ENCODE measurements at regions not wholly inside any gene's neighbourhood (a gene's known extent, or its start where the extent isn't known, plus 50 kb on each side); places are given as distances from the start of the nearest gene placed in this dataset.
"Not testable (repeated sequence)": the region's sequence is repeated elsewhere in the genome, so short reads cannot be mapped to it uniquely, and the experiment has no call there.

DNA sequence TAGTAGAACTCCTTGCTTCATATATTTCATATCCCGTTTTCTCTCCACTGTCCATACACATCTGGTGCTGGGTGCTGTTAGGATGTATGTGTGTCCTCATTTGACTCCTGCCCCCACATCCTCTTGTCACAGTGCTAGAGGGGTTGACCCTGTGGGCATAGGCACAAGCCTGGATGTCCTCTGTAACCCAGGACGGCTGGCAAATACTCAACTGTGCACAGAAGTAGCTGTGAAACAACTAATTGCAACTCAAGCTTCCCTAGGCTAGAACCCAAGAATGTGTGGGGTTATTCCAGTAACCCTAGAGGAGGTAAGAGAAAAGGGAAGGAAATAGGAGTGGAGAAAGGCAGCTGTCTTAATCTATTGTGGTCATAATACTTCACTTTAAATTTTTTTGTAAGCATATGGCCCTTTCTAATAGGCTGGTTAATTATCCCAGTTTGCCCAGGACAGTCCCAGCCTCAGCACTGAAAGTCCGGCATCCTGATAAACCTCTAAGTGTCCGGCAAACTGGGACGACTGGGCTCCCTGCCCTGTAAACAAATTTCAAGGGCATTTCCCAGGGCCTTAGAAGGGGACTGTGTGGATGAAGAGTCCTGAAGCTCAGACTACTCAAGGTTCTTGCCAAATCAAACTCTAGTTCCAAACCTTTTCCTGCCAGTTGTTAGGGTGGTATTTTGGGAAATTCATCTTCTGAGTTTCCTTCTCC, 283.2 kb upstream of the CELF2 start:
- no peak for FAIRE-seq

DNA sequence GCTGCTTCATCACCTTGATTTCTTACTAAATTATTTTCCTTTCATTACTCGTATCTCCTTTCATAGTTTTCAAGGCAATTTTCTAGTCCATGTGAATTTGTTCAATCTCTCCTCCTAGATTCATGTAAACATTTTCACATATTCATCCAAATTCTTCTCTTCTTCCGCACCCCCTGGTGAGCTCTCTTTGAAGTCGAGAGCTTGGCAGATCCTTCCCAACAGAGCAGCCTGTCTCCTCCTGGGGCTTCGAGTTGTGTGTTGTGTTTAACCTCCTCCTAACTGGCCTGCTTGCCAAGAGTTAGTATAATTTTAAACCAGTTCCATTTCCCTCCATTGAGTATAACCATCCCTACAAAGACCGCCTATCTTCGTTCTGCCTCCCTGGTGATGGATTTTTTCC, 272.4 kb upstream of the CELF2 start:
- FAIRE-seq = no peak

DNA sequence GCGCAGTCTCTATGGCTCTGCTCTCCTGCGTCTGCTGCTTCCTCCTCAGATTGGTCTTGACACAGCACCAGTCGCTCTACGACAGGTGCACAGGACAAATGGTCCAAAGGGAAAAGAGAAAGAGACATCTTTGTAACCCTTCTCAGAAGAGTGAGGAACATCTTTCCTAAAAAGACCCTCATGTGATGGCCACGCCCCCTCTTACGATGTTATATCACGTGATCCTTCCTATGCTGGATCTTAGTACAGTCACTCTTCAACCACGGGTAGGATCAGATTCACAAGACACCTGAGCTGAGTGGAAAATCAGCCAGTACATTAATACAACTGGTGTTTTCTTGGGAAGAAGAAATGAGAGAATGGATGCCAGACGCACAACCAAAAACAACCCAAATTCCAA, 262.2 kb upstream of the CELF2 start:
- no peak for FAIRE-seq

DNA sequence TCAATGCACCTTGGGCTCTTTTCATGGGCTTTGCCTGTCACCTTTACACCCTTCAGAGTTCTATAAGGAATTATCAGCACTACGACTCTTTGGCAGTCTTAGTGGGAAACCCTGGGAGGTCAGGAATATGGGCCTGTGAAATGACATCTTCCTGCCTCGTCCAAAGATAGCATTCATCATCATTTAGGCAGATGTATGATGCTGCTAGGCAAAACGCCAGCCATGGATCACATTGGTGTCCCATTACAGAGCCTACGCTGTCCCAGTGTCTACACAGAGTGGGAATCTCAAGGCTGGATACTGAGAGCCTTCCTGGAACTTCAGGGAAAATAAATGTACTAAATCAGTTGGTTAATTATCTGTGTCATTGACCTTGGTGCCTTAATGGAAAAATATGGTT, 259.4 kb upstream of the CELF2 start:
- no peak for FAIRE-seq

DNA sequence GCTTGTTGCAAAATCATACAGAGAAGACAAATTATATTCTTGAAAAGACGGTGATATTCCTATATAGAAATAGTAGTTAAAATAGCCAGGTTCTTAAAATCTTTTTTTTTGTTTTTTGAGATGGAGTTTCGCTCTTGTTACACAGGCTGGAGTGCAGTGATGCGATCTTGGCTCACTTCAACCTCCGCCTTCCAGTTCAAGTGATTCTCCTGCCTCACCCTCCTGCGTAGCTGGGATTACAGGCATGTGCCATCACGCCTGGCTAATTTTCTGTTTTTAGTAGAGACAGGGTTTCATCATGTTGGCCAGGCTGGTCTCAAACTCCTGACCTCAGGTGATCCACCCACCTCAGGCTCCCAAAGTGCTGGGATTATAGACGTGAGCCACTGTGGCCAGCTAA, 257.9 kb upstream of the CELF2 start:
- not testable (repeated sequence) for FAIRE-seq

DNA sequence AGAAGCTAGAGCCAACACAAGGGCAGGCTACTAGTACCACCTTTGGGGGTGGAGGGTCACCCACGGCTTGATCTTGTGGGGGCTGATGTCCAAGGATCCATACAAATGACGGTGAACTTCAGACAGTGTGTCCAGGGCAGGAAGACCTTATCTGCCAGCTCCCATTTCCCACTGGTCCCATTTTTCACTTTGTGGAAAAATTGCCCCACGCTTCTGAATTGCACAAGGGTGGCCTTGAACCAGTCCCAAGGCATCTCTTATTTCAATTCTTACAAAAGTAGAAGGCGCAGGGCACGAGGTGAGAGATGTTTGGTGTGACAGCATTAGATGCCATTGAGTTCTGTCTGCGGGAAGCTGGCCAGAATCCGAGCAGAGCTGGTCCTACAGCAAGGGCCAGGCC, 252.7 kb upstream of the CELF2 start:
- FAIRE-seq = no peak

DNA sequence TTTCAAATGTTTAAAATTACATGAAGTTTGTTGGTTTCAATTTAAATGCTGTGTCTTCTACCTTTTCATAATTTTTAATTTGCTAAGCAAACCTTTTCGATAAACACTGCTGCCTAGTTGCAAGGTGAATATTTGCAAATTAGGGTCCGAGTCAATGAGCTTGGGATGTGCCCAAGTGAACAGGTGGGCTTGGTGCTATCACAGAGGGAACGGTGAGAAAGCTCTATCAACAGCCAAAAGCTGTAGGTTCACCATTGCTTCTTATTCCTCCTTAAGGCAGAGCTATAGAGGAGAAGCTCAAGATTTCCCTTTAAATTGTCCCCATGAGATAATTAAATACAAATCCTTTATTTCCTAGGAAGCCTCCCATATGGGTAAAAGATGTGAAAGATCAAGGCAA, 245.3 kb upstream of the CELF2 start:
- FAIRE-seq = no peak

DNA sequence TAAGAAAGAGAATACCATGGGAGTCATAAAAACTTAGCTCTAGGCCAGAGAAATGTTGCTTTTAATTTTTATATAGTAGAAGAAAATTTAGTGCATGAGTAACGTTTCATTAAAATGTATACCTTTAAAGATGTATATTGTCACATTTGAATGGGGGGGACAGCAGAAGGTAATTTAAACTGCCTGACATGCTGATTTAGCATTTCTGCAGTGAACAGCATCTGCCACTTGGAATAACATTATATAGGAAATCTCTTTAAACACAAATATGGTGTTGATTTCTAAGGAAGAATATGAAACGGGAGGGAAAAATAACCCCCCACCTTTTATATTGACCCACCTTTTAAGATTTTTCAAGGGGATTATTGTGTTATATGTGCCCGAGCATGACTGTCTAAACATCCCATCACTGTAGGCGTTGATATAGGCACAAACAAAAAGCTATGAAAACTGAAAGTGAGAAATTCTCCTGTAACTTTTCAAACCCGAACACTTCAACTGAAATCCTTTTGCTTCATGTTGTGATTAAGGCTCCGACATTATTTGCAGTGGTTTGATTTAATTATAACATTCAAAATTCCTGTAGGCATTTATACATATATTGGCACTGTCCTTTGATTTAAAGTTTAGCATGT, 244.7 kb upstream of the CELF2 start:
- FAIRE-seq = no peak

DNA sequence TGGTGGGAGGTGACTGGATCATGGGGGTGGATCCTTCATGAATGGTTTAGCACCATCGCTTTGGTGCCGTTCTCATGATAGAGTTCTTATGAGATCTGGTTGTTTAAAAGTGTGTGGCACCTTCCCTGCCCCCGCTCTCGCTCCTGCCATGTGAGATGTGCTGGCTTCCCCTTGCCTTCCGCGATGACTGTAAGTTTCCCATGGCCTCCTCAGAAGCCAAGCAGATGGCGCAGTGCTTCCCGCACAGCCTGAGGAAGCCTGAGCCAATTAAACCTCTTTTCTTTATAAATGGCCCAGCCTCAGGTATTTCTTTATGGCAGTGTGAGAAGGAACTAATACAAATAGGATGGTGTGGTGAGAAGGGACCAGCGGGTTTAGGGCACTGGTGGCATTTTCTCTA, 243.3 kb upstream of the CELF2 start:
- no peak for FAIRE-seq

DNA sequence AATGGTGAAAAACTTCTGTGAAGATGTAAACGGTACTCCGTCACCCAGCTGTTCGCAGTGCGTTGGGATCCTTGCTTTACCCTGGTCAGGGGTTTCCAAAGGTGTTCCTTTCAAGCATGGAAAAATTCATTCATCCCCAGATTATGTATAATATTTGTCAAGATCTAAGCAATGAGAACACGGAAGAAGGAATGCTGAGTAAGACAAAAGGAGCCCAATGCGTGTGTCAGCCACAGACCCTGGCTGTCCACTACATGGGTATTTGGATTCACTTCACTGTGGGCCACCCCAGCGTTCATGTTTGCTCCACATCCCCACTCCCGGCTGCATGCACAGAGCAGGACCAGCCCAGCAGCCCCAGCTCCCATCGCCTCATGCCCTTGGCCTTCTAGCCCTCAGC, 241.3 kb upstream of the CELF2 start:
- no peak for FAIRE-seq

DNA sequence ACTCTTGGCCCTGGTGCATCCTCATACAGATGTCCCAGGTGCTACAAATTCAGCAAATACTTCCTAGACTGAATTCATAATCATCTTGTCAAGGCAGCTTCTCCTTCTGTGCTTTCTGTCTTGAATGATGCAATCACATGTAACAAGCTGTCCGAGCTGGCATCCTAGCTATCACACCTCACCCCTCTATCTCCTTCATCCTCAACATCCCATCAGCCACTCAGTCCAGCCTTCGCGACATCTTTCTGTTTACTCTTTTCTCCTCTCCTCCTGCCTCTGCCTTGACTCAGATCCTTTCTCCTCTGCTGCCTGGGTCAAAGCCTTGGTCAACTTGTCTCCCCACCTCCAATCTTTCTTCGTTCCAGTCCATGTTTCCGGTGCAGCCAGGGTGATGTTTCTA, 240.4 kb upstream of the CELF2 start:
- FAIRE-seq = no peak

DNA sequence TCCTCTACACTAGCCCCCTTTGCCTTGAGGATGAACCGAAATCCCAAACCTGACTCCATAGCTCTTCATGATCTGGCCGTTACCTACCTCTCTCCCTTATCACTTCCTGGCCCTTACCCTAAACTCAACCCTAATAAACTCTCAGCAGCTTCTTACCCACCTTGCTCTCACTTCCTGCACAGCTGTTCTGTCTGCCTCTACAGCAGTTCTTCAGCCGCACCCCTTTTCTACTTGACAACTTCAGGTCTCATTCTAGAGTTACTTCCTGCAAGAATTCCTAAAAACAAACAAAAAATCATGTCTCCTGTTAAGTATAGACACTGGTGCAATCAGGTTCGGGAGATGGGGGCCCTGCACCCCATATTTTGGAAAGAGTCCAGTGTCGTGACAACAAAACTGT, 239.9 kb upstream of the CELF2 start:
- FAIRE-seq = no peak

DNA sequence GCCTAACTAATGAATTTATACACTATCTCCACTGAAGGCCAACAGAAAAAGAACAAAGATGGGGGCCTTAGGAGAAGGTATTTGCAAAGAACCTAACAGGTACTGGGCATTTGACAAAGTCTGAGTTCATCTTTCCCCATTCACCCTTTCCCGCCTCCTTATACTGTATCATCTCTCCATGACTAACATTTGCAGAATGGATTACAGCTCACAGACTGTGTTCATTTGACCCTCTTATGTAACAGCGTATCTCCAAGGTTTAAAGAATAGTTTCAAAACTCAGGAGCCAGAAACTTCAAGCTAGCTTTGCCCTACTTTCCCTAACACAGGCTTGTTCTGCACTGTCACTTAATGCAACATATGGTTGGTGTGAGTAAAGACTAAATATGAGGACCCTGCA, 238.7 kb upstream of the CELF2 start:
- no peak for FAIRE-seq

DNA sequence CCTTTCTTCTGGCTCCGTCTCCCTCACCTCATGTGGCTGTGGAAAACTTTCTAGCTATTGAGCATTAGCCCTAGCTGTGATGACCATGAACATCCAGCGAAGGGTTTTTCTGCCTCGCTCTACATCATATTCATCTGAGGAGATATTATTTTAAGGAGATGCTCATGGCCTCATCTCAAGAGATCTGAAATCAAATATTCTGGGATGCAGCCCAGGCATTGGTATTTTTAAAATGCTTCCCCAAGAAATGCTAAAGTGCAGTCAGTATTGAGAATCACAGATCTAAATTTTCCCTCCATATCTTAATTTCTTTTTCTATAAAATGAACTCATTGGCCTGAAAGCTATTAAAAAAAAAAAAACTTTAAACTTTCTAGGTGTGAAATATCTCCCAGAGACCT, 238.2 kb upstream of the CELF2 start:
- FAIRE-seq = no peak

DNA sequence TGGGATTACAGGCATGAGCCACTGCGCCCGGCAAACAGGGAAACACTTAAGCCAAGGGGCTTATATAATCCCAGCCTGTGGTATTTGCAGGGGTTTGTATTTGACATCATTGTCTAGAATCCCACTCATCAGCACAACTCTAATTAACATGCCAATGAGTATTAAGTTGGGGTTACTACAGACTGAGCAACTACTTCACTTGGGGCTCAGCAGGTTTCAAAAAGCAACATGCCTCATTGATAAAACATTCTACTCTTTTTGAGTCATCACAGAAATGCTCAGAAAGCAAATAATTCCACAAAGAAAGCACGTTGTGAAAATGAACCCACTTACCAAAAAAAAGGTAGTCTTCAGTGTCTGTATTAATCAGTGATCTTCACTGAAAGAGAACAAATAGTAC, 236.9 kb upstream of the CELF2 start:
- no peak for FAIRE-seq

DNA sequence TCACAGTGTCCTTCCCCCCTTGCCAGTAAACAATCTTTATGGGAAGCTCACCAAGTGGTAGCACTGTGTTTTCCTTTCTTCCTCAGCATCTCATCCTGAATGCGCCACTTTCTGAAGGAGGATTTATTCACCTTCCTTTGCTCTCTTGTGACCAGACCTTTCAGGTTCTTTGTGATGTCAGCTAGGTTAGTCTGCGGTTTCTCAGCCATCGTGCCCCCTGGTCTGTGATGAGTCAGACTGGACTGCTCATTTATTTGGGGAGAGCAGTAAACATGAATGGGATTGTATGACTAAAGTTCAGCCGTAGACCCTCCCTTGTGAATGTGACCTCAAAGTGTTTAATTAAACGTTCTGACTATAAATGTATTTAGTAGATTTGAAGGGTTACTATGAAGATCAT, 235.1 kb upstream of the CELF2 start:
- FAIRE-seq = no peak

DNA sequence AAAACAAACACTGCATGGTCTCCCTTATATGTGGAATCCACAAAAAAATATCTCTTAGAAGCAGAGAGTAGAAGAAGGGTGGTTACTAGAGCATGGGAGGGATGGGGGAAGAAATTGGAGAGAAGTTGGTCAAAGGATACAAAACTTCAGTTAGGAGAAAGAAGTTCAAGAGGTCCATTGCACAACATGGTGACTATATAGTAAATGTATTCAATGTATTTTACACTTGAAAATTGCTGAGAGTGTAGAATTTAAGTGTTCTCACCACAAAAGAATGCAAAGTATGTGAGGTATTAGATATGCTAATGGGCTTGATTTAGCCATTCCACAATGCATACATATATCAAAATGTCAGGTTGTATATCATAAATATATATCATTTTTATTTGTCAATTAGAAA, 232.0 kb upstream of the CELF2 start:
- no peak for FAIRE-seq

DNA sequence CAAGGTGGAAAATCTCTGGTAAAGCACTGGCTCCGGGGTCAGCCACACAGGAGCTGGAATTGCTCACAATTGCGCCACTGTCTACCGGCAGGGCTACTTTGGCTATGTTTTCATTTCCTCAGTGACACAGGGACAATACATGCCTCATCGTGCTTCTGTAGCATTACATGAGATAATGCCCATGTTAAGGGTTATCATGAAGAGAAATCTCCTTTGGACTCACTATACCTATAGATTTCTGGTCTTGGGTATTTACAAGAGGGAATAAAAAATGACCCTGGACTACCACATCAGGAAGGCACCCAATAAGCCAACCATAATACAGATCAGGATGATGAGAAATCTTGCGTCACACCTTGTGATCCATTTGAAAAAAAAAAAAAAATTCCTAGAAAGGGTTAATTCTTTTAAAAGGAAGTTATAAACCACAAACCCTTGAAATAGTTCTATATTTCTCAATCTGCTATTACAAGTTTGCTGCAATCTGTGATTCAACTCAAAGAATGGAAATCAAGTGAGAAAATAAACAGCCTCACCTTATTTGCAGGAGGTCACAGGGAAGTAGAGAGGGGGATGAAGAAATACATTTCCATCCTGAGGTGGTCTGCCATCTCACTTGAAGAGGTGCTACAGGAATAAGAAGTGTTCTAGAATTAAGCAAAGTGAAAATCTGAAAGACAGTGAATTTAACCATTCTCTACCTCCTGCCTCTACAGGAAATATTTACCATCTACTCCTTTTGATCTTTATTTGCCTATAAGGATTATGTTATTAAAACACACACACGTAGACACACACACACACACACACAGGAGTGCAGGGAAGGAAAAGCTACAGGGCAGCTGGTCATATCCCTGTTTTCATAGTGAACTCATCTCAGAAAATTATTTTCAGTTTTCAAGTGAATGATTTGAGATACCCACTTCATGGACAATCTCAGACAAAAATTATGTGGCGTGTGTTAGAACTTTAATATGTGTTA, 231.3 kb upstream of the CELF2 start:
- FAIRE-seq = no peak

DNA sequence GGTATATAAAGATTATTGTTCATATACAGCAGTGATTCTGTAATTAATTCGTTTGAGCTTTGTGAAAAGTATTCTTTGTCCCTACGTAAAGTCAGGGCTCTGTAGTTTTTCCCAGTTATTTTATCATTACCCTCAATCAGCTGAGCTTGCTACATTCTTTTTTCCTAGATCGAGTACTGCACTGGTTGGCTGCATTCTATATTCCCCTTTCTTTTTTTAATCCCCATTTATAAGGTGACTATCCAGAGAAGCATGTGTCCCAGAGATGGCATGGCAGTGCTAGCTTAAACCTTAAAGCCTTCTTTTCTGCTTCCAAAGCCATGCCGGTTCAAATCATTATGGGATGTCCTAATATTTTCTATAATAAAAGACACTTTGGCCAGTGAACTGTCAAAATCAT, 230.1 kb upstream of the CELF2 start:
- FAIRE-seq = no peak

DNA sequence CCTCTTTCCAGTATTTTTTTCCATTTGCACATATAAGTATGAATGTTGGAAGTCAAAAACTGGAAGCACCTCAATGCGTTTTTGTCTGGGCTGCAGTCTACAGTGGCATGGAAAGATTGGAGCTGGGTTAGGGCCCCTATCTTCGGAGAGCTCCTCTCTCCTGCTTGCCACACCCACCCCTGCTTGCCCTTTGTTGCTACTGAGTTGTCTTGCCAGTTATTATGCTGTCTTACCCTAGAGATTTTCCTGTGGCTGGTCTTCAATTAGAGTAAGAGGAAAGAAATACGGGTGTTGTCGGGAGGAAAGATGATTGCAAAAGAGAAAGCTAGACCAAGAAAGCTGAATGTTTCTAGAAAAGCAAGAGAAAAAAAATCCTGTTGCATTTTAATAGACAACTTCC, 228.9 kb upstream of the CELF2 start:
- no peak for FAIRE-seq

DNA sequence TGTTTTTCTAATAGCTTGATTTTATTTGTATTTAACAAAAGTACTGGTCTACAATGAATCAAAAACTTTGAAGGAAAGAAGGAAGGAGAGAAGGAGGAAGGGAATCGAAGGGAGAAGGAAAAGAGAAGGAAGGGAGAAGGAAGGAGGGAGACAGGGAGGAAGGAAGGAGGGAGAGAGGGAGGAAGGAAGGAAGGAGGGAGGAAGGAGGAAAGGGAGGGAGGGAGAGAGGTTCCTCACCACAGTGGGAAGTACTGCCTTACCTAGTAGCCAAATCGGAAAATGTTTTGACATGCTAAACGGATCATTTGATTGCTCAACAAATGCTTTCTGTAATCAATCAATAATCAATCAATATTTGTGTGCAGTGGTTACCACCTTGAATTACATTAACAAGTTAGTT, 225.8 kb upstream of the CELF2 start:
- no peak for FAIRE-seq

DNA sequence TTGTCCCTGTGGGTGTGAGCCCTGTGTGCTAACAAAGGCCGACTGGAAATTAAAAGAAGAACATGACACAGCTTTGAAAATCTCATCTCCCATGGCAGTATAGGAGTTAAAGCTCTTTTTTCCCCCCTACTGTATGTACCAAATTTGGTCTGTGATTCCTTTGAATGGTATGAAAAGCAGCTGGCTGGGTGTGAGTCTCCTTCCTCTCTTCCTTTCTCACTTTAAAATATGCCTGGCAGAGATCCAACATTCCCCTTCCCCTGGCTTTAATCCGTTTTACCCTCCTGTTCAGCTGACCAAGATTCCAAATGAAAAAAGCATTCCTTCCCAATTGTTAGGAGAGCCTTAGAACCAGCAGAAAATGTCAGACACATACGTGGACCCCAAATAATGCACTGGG, 225.0 kb upstream of the CELF2 start:
- no peak for FAIRE-seq

DNA sequence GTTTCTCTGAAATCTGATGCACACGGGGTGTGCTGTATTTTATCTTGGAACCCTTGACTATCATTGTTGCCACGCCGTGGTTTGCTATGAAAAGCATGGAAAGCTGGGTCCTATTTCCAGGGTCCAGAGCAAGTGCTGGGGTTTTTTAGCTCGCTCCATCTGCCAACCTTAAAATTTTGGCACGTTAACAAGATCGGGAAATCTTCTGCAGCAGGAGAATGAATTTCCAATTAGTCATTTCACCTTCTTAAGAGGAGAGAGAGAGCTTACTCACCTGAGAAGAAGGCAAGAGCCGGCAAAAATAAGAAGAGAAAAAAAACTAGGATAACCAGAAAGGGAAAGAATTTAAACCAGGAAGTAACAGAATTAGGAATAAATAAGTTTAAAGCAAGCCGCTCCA, 223.6 kb upstream of the CELF2 start:
- no peak for FAIRE-seq

DNA sequence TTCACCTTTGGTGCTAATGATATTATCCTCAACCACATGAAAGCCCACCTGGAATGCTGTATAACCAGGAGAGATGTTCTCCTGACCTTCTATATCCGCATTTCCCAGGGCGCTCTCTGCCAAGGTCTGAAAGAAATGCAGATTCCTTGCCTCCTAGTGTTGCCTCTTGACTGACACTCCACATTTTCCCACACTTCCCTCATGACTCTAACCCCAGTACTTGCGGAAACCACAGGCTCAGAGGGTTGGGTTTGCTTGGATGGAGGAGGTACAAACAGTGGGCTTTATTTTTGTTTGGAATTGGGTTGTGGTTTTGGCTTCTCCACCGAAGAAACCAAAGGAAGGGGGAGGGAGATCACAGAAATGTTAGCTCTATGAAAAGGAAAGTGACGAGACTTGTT, 222.9 kb upstream of the CELF2 start:
- FAIRE-seq = no peak

All from G401.6 (cell line).